GM23338 (cell line): ENCODE measurements at regions not wholly inside any gene's neighbourhood (a gene's known extent, or its start where the extent isn't known, plus 50 kb on each side); places are given as distances from the start of the nearest gene placed in this dataset.
A peak's percentile ranks its signal among the peaks of the same experiment; 100 is the strongest.

Experiments
- ATAC-seq: fragments of 200-7000 bp; cut with Tn5 transposase; 3 replicates; pipeline ENCODE4 v1.9.1; 2020
- DNase-seq: peaks from one replicate; pipeline ENCODE4 v3.0.0-alpha.2; 2015; ENCODE audit warnings: low spot score
- H2AFZ ChIP-seq: fragments of 200-600 bp; sonication (generic); 2 replicates; pipeline ENCODE4 v1.8.0; 2016; ENCODE audit warnings: antibody characterized with exemption, mild to moderate bottlenecking, moderate library complexity
- H3F3A ChIP-seq: fragments of 200-600 bp; sonication (generic); replicated peaks from 2 replicates; pipeline ENCODE4 v1.8.0; 2017; ENCODE audit warnings: antibody characterized with exemption, mixed run types, low read depth
- H3K27ac ChIP-seq: fragments of 200-600 bp; sonication (generic); 2 replicates; pipeline ENCODE4 v1.6.1; 2016; ENCODE audit warnings: low read depth
- H3K27me3 ChIP-seq: fragments of 200-600 bp; sonication (generic); 2 replicates; pipeline ENCODE4 v1.8.0; 2016; ENCODE audit warnings: mild to moderate bottlenecking, mixed run types, moderate library complexity; ENCODE audit not compliant: insufficient read depth
- H3K36me3 ChIP-seq: fragments of 200-600 bp; sonication (generic); 2 replicates; pipeline ENCODE4 v1.8.0; 2016; ENCODE audit warnings: mild to moderate bottlenecking; ENCODE audit not compliant: insufficient read depth
- H3K4me1 ChIP-seq: fragments of 200-600 bp; sonication (generic); 2 replicates; pipeline ENCODE4 v1.8.0; 2016; ENCODE audit warnings: mild to moderate bottlenecking, moderate library complexity; ENCODE audit not compliant: insufficient read depth
- H3K4me2 ChIP-seq: fragments of 200-600 bp; sonication (generic); 2 replicates; pipeline ENCODE4 v1.7.1; 2017; ENCODE audit warnings: mixed run types
- H3K4me3 ChIP-seq: fragments of 200-600 bp; sonication (generic); 2 replicates; pipeline ENCODE4 v1.6.1; 2016; ENCODE audit warnings: mixed run types
- H3K79me2 ChIP-seq: fragments of 200-600 bp; sonication (generic); replicated peaks from 2 replicates; pipeline ENCODE4 v1.8.0; 2017; ENCODE audit warnings: mild to moderate bottlenecking; ENCODE audit not compliant: insufficient read depth
- H3K9me2 ChIP-seq: fragments of 200-600 bp; sonication (generic); 2 replicates; pipeline ENCODE4 v1.8.0; 2017; ENCODE audit not compliant: insufficient read depth
- H4K20me1 ChIP-seq: fragments of 200-600 bp; sonication (generic); replicated peaks from 2 replicates; pipeline ENCODE4 v1.8.0; 2017; ENCODE audit warnings: mild to moderate bottlenecking; ENCODE audit not compliant: insufficient read depth
- H3K27ac Mint-ChIP-seq: 2 replicates; pipeline ENCODE4 v1.8.0; 2020; ENCODE audit warnings: inconsistent platforms, mild to moderate bottlenecking, moderate library complexity, mixed read lengths
- H3K27me3 Mint-ChIP-seq: 3 replicates; pipeline ENCODE4 v1.8.0; 2022; ENCODE audit warnings: low read depth, mild to moderate bottlenecking, moderate library complexity, mixed read lengths, inconsistent platforms; ENCODE audit not compliant: insufficient read depth, poor library complexity
- H3K36me3 Mint-ChIP-seq: 3 replicates; pipeline ENCODE4 v1.8.0; 2021; ENCODE audit warnings: low read depth, mild to moderate bottlenecking, inconsistent platforms, moderate library complexity, mixed read lengths
- H3K4me1 Mint-ChIP-seq: 3 replicates; pipeline ENCODE4 v1.8.0; 2020; ENCODE audit warnings: mild to moderate bottlenecking, inconsistent platforms, mixed read lengths
- H3K4me3 Mint-ChIP-seq: 3 replicates; pipeline ENCODE4 v1.8.0; 2021; ENCODE audit warnings: moderate library complexity, mild to moderate bottlenecking, inconsistent platforms, mixed read lengths
- H3K9me3 Mint-ChIP-seq: 3 replicates; pipeline ENCODE4 v1.8.0; 2020; ENCODE audit warnings: moderate library complexity, mild to moderate bottlenecking, inconsistent platforms, mixed read lengths
- CREB1 ChIP-seq: fragments of 250-450 bp; sonication (Bioruptor Pico); IDR thresholded peaks from 2 replicates; pipeline ENCODE4 v1.5.0; 2020; ENCODE audit warnings: low read depth, mild to moderate bottlenecking, moderate library complexity
- ETS1 ChIP-seq: IDR thresholded peaks from 2 replicates; pipeline ENCODE4 v1.6.1; 2016; ENCODE audit warnings: antibody characterized with exemption
- POLR2AphosphoS5 ChIP-seq: IDR thresholded peaks from 2 replicates; pipeline ENCODE4 v1.6.1; 2016; ENCODE audit warnings: antibody characterized with exemption, low read depth
- STAT1 ChIP-seq: IDR thresholded peaks from one replicate; pipeline ENCODE4 v1.6.1; 2016; ENCODE audit warnings: antibody characterized with exemption; ENCODE audit not compliant: unreplicated experiment
- ZNF462 ChIP-seq: fragments of 250-450 bp; sonication (Bioruptor Pico); IDR thresholded peaks from 2 replicates; pipeline ENCODE4 v1.5.0; 2020; ENCODE audit warnings: mild to moderate bottlenecking, moderate library complexity

GRCh38 chr4:114038762-114039387 is 59.4 kb upstream of the ARSJ start (continued):
- no peak for TF ChIP-seq ZNF462 (CRISPR knock-in tag)

- H2AFZ ChIP-seq = 0 out of 2 replicates have a peak overlapping the region, but pooled peaks have one; percentile 26
- DNase-seq (no peak), ATAC-seq (no peak)
- TF ChIP-seq CREB1 = no peak
- TF ChIP-seq POLR2AphosphoS5 = no peak
- TF ChIP-seq ETS1 = no peak
- no peak for TF ChIP-seq STAT1
- TF ChIP-seq ZNF462 (CRISPR knock-in tag) = no peak
Observed at GRCh38 chr4:114040319-114041116, 61.1 kb upstream of the ARSJ start.

More at GRCh38 chr4:114040319-114041116, 61.1 kb upstream of the ARSJ start:
- Histone ChIP-seq H3K79me2 (no peaks in the 10 kb centered on the region), H3K9me2 (no peaks in the 10 kb centered on the region), H4K20me1 (no peaks in the 10 kb centered on the region), H3K36me3 (no peaks in the 10 kb centered on the region), H3F3A (no peaks in the 10 kb centered on the region), H3K27ac (no peak overlapping the region), H3K4me2 (no peak overlapping the region), H3K4me3 (no peak overlapping the region), H3K27me3 (no peaks in the 10 kb centered on the region), H3K4me1 (no peaks in the 10 kb centered on the region)
- H3K4me3 Mint-ChIP-seq = no peak overlapping the region
- no peaks in the 10 kb centered on the region for H3K9me3 Mint-ChIP-seq
- H3K27ac Mint-ChIP-seq = no peak overlapping the region
- no peaks in the 10 kb centered on the region for H3K4me1 Mint-ChIP-seq
- H3K27me3 Mint-ChIP-seq = no peaks in the 10 kb centered on the region
- no peaks in the 10 kb centered on the region for H3K36me3 Mint-ChIP-seq
